Small intestine (tissue), 7 donors: ENCODE measurements at regions not wholly inside any gene's neighbourhood (a gene's known extent, or its start where the extent isn't known, plus 50 kb on each side); places are given as distances from the start of the nearest gene placed in this dataset.
A peak's percentile ranks its signal among the peaks of the same experiment; 100 is the strongest.

Experiments used
- DNase-seq, 2 donors: peaks; one replicate each; pipeline versions ENCODE4 v3.0.0 to v3.0.0-alpha.2; 2013
- FAIRE-seq: peaks from 2 replicates; lab custom pipeline; 2012; peaks lifted over from hg19 to GRCh38; lab: Jason Lieb, UNC
- H3K27ac ChIP-seq, 3 donors: one replicate each; pipeline ENCODE4 v1.5.1; 2013; ENCODE audit warnings: low read length in 2 of 3, mild to moderate bottlenecking in 2 of 3, control low read depth in 1 of 3, inconsistent platforms in 1 of 3, low read depth in 1 of 3, moderate library complexity in 1 of 3
- H3K27me3 ChIP-seq, 3 donors: one replicate each; pipeline ENCODE4 v1.6.1; 2013; ENCODE audit warnings: low read length in 3 of 3, inconsistent platforms in 1 of 3; ENCODE audit not compliant: control insufficient read depth in 3 of 3, insufficient read depth in 3 of 3
- H3K36me3 ChIP-seq, 3 donors: one replicate each; pipeline ENCODE4 v1.6.1; 2013; ENCODE audit warnings: low read length in 3 of 3, inconsistent platforms in 1 of 3, low read depth in 1 of 3, mild to moderate bottlenecking in 1 of 3, moderate library complexity in 1 of 3; ENCODE audit not compliant: control insufficient read depth in 3 of 3, insufficient read depth in 2 of 3
- H3K4me1 ChIP-seq, 3 donors: one replicate each; pipeline ENCODE4 v1.6.1; 2013; ENCODE audit warnings: low read length in 2 of 3, inconsistent platforms in 1 of 3, low read depth in 1 of 3, mild to moderate bottlenecking in 1 of 3, moderate library complexity in 1 of 3; ENCODE audit not compliant: control insufficient read depth in 3 of 3, insufficient read depth in 2 of 3
- H3K4me3 ChIP-seq, 3 donors: one replicate each; pipeline ENCODE4 v1.5.1; 2013; ENCODE audit warnings: low read length in 3 of 3, control low read depth in 1 of 3, inconsistent platforms in 1 of 3, low read depth in 1 of 3, mild to moderate bottlenecking in 1 of 3, moderate library complexity in 1 of 3
- H3K9me3 ChIP-seq, 2 donors: one replicate each; pipeline ENCODE4 v1.6.1; 2013; ENCODE audit warnings: low read depth in 1 of 2, low read length in 1 of 2; ENCODE audit not compliant: control insufficient read depth in 2 of 2, insufficient read depth in 1 of 2
- WGBS, 3 donors: extraction: QIAGEN DNeasy Blood & Tissue Kit; methylation state at CpG; one replicate each; pipeline ENCODE4 v1.1.7; 2013; 5-methylcytosine and 5-hydroxymethylcytosine counted together
- donor health status: healthy with polysubstance abuse.
- donor health status: control.
- donor health status: control.
- donor health status: Bipolar disorder and iron deficiency.
- donor health status: healthy.

- Histone ChIP-seq H3K27ac (no peak overlapping the region), H3K4me1 (no peaks in the 10 kb centered on the region), H3K9me3 (no peaks in the 10 kb centered on the region), H3K27me3 (no peaks in the 10 kb centered on the region), H3K36me3 (no peaks in the 10 kb centered on the region), H3K4me3 (no peak overlapping the region)
- DNase-seq: peak in 1 of 2 donors; percentile 3
- FAIRE-seq: no peak
- 61 to 70% (median 62%) methylated on average over 8 of the region's 8 CpGs for WGBS, 3 donors
Observed at GRCh38 chr2:104289651-104290565, 564.0 kb upstream of the POU3F3 start.

- no peaks in the 10 kb centered on the region for H3K36me3 ChIP-seq
- no peak overlapping the region for H3K4me3 ChIP-seq
- H3K4me1 ChIP-seq: no peaks in the 10 kb centered on the region
- no peaks in the 10 kb centered on the region for H3K9me3 ChIP-seq
- H3K27ac ChIP-seq: no peak overlapping the region
- WGBS, 3 donors: 88 to 95% (median 93%) methylated on average over 3 of the region's 3 CpGs
- DNase-seq: no peak
- FAIRE-seq: no peak
- H3K27me3 ChIP-seq: no peaks in the 10 kb centered on the region
Observed at GRCh38 chr2:104290566-104290891, 563.4 kb upstream of the POU3F3 start.

- WGBS, 3 donors: 60 to 70% (median 63%) methylated on average over 4 of the region's 4 CpGs
Observed at GRCh38 chr2:104312684-104313083, 541.2 kb upstream of the POU3F3 start.

GRCh38 chr2:104318001-104318665 is 535.8 kb upstream of the POU3F3 start:
- no peak for DNase-seq
- 77 to 84% (median 81%) methylated on average over 6 of the region's 6 CpGs for WGBS, 3 donors
- H3K27ac ChIP-seq: no peak overlapping the region
- no peak overlapping the region for H3K4me3 ChIP-seq
- no peaks in the 10 kb centered on the region for H3K36me3 ChIP-seq
- H3K27me3 ChIP-seq: peaks cover 2 to 5% (median 3%) of the 10 kb centered on the region in 3 donors
- H3K4me1 ChIP-seq: no peaks in the 10 kb centered on the region
- FAIRE-seq: no peak
- no peaks in the 10 kb centered on the region for H3K9me3 ChIP-seq

More at GRCh38 chr2:104312684-104313083, 541.2 kb upstream of the POU3F3 start:
- Histone ChIP-seq H3K27me3 (no peaks in the 10 kb centered on the region), H3K36me3 (no peaks in the 10 kb centered on the region), H3K9me3 (peaks cover 0 to 4% of the 10 kb centered on the region in 2 donors), H3K4me1 (no peaks in the 10 kb centered on the region), H3K27ac (no peak overlapping the region), H3K4me3 (no peak overlapping the region)
- DNase-seq: no peak
- FAIRE-seq: no peak

GRCh38 chr2:104321116-104321795 is 532.7 kb upstream of the POU3F3 start:
- H3K4me3 ChIP-seq: no peak overlapping the region
- no peak overlapping the region for H3K27ac ChIP-seq
- WGBS, 3 donors: 66 to 73% (median 69%) methylated on average over 9 of the region's 9 CpGs
- DNase-seq: no peak
- peaks cover 2 to 7% (median 5%) of the 10 kb centered on the region in 3 donors for H3K27me3 ChIP-seq
- H3K4me1 ChIP-seq: no peaks in the 10 kb centered on the region
- H3K9me3 ChIP-seq: no peaks in the 10 kb centered on the region
- H3K36me3 ChIP-seq: no peaks in the 10 kb centered on the region
- FAIRE-seq: no peak

GRCh38 chr2:104321796-104322349 is 532.0 kb upstream of the POU3F3 start:
- Histone ChIP-seq H3K4me1 (no peaks in the 10 kb centered on the region), H3K9me3 (no peaks in the 10 kb centered on the region), H3K4me3 (no peak overlapping the region), H3K36me3 (no peaks in the 10 kb centered on the region), H3K27me3 (peaks cover 2 to 7% (median 5%) of the 10 kb centered on the region in 3 donors), H3K27ac (no peak overlapping the region)
- 2 to 7% (median 6%) methylated on average over 8 of the region's 8 CpGs for WGBS, 3 donors
- DNase-seq (peak in 1 of 2 donors; percentile 4), FAIRE-seq (no peak)

- H3K36me3 ChIP-seq: no peaks in the 10 kb centered on the region
- WGBS, 3 donors: 8 to 21% (median 17%) methylated on average over 3 of the region's 3 CpGs
- H3K4me3 ChIP-seq: no peak overlapping the region
- H3K9me3 ChIP-seq: no peaks in the 10 kb centered on the region
- DNase-seq: peak; percentile 15 to 22
- no peak overlapping the region for H3K27ac ChIP-seq
- no peaks in the 10 kb centered on the region for H3K4me1 ChIP-seq
- FAIRE-seq: no peak
- no peaks in the 10 kb centered on the region for H3K27me3 ChIP-seq
Observed at GRCh38 chr2:104332731-104333130, 521.2 kb upstream of the POU3F3 start.

- no peak overlapping the region for H3K27ac ChIP-seq
- DNase-seq (peak in 1 of 2 donors; percentile 47), FAIRE-seq (no peak)
- H3K36me3 ChIP-seq: no peaks in the 10 kb centered on the region
- 6 to 27% (median 21%) methylated on average over 2 of the region's 2 CpGs for WGBS, 3 donors
- H3K27me3 ChIP-seq: no peaks in the 10 kb centered on the region
- no peaks in the 10 kb centered on the region for H3K4me1 ChIP-seq
- H3K4me3 ChIP-seq: no peak overlapping the region
- H3K9me3 ChIP-seq: no peaks in the 10 kb centered on the region
Observed at GRCh38 chr2:104337869-104338268, 516.0 kb upstream of the POU3F3 start.
